ENCODE measurements at regions not wholly inside any gene's neighbourhood (a gene's known extent, or its start where the extent isn't known, plus 50 kb on each side); places are given as distances from the start of the nearest gene placed in this dataset.

- no peak for TF ChIP-seq CTCF (IDR thresholded peaks at IDR 0.05; ENCODE audit: insufficient read depth, low read length)
These were observed 89.6 kb downstream of the ZNF280B start for GRCh38 chr22:22418957-22419356.

GRCh38 chr22:22420580-22420979 is 88.0 kb downstream of the ZNF280B start:
- no peak for DNase-seq (ENCODE audit: low read depth)
- H3K4me3 ChIP-seq (ENCODE audit: low read depth, low read length): no peak overlapping the region
- no peak for TF ChIP-seq CTCF (IDR thresholded peaks at IDR 0.05; ENCODE audit: insufficient read depth, low read length)

More at GRCh38 chr22:22418957-22419356, 89.6 kb downstream of the ZNF280B start:
- no peak for DNase-seq (ENCODE audit: low read depth)
- H3K4me3 ChIP-seq (ENCODE audit: low read depth, low read length): no peak overlapping the region

GRCh38 chr22:22421392-22421791 is 87.2 kb downstream of the ZNF280B start:
- H3K4me3 ChIP-seq (ENCODE audit: low read depth, low read length): no peak overlapping the region
- TF ChIP-seq CTCF (IDR thresholded peaks at IDR 0.05; ENCODE audit: insufficient read depth, low read length): no peak
- DNase-seq (ENCODE audit: low read depth): no peak

- peak; percentile 63 for DNase-seq (ENCODE audit: low read depth)
- H3K4me3 ChIP-seq (ENCODE audit: low read depth, low read length): no peak overlapping the region
- TF ChIP-seq CTCF (IDR thresholded peaks at IDR 0.05; ENCODE audit: insufficient read depth, low read length): peak; percentile 91
These were observed 85.9 kb downstream of the ZNF280B start for GRCh38 chr22:22422629-22423112.

- no peak overlapping the region for H3K4me3 ChIP-seq (ENCODE audit: low read depth, low read length)
- no peak for DNase-seq (ENCODE audit: low read depth)
- no peak for TF ChIP-seq CTCF (IDR thresholded peaks at IDR 0.05; ENCODE audit: insufficient read depth, low read length)
These were observed 84.9 kb downstream of the ZNF280B start for GRCh38 chr22:22423681-22424080.

- DNase-seq (ENCODE audit: low read depth): no peak
- no peak overlapping the region for H3K4me3 ChIP-seq (ENCODE audit: low read depth, low read length)
- no peak for TF ChIP-seq CTCF (IDR thresholded peaks at IDR 0.05; ENCODE audit: insufficient read depth, low read length)
These were observed 84.2 kb downstream of the ZNF280B start for GRCh38 chr22:22424210-22424800.

GRCh38 chr22:22424956-22425355 is 83.6 kb downstream of the ZNF280B start:
- no peak for DNase-seq (ENCODE audit: low read depth)
- no peak for TF ChIP-seq CTCF (IDR thresholded peaks at IDR 0.05; ENCODE audit: insufficient read depth, low read length)
- no peak overlapping the region for H3K4me3 ChIP-seq (ENCODE audit: low read depth, low read length)
